Osteoblast (primary cell): ENCODE measurements at regions not wholly inside any gene's neighbourhood (a gene's known extent, or its start where the extent isn't known, plus 50 kb on each side); places are given as distances from the start of the nearest gene placed in this dataset.
A peak's percentile ranks its signal among the peaks of the same experiment; 100 is the strongest.

Experiments used
- DNase-seq: peaks from one replicate; pipeline ENCODE4 v3.0.0; 2011; ENCODE audit warnings: low spot score, mixed read lengths; ENCODE audit not compliant: insufficient read length; ENCODE audit errors: missing footprints
- H2AFZ ChIP-seq: 2 replicates; pipeline ENCODE4 v1.6.0; 2011; ENCODE audit warnings: mild to moderate bottlenecking, low read length
- H3K27ac ChIP-seq: 2 replicates; pipeline ENCODE4 v1.5.1; 2011; ENCODE audit warnings: mild to moderate bottlenecking, low read depth, low read length, moderate library complexity
- H3K27me3 ChIP-seq: 2 replicates; pipeline ENCODE4 v1.6.0; 2012; ENCODE audit warnings: mild to moderate bottlenecking, control low read depth, inconsistent platforms, low read length, moderate library complexity; ENCODE audit not compliant: insufficient read depth
- H3K36me3 ChIP-seq: 2 replicates; pipeline ENCODE4 v1.5.1; 2011; ENCODE audit warnings: mild to moderate bottlenecking, low read length, control low read depth, moderate library complexity; ENCODE audit not compliant: insufficient read depth
- H3K4me1 ChIP-seq: 2 replicates; pipeline ENCODE4 v1.5.1; 2011; ENCODE audit warnings: mild to moderate bottlenecking, low read length, control low read depth, moderate library complexity; ENCODE audit not compliant: insufficient read depth
- H3K4me2 ChIP-seq: 2 replicates; pipeline ENCODE4 v1.6.0; 2011; ENCODE audit warnings: mild to moderate bottlenecking, low read length; ENCODE audit not compliant: insufficient read depth
- H3K4me3 ChIP-seq: fragments of 200-600 bp; sonication (generic); 3 replicates; pipeline ENCODE4 v1.5.1; 2012; ENCODE audit warnings: mild to moderate bottlenecking, low read length, inconsistent platforms; ENCODE audit not compliant: insufficient read depth
- H3K79me2 ChIP-seq: 2 replicates; pipeline ENCODE4 v1.6.0; 2012; ENCODE audit warnings: mild to moderate bottlenecking, low read length, control low read depth, inconsistent platforms; ENCODE audit not compliant: insufficient read depth
- H3K9me3 ChIP-seq: 2 replicates; pipeline ENCODE4 v1.5.1; 2011; ENCODE audit warnings: low read depth, low read length, control low read depth
- H4K20me1 ChIP-seq: 2 replicates; pipeline ENCODE4 v1.6.0; 2012; ENCODE audit warnings: mild to moderate bottlenecking, low read length, control low read depth; ENCODE audit not compliant: insufficient read depth
- TF ChIP-seq, protein P1 (sequence below): IDR thresholded peaks from 2 replicates; pipeline ENCODE4 v1.5.1; 2011; ENCODE audit warnings: mild to moderate bottlenecking, low read depth, low read length, moderate library complexity; ENCODE audit errors: extremely low read depth

DNA sequence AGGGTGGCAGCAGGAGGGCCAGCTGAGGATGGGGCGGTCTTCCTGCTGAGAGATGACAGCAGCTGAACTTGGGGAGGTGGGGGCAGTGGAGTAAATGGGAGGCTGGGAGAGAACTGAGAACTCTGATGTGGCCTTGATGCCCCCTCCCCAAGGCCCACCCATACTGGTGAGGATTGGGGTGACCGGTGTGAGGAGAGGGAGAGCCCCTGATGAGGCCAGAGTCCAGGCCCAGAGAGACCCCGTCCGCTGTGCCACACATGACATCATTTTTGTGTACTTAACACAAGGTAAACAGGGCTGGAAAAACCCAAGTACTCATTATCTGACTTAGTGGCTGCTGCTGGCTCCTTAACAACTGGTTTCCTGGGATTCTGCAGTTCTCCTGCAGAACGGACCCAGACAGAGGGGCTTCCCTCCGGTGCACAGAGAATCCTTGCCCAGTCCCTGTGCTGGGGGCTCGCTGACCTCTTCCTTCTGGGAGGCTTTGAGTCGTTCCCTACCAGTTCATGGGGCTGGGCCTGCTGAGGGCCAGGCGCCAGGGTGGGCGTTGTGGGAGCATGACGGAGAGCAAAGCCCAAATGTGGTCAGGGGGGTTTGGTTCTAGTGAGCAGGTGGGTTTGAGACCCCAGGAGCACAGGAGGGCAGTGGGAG, 207.6 kb downstream of the RAB11FIP4 start:
- no peak overlapping the region for H3K4me2 ChIP-seq
- H3K27ac ChIP-seq, result peak overlapping the region; percentile 37

DNA sequence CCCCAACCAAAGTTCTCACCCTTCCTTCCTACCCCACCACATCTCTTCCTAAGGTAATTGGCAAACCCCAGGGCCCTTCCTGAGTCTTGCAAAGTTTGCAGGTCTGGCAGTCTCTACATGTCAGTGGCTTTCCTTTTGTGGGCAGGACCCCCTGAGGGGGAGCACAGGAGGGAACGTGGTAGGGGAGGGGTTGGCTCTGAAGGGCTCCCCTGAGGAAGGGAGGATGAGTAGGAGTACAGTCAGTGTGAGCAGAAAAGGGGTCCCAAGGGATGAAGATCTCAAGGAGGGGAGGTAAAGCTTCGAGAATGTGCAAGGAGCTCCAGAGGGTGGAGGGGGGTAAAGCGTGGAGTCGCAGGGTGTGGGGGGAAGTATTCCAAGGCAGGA, 206.9 kb downstream of the RAB11FIP4 start:
- Histone ChIP-seq H3K27me3 (no peaks in the 10 kb centered on the region), H3K79me2 (peaks cover 25% of the 10 kb centered on the region), H2AFZ (no peak overlapping the region), H3K27ac (peak overlapping the region; percentile 56), H3K4me1 (peaks cover 60% of the 10 kb centered on the region), H4K20me1 (no peaks in the 10 kb centered on the region), H3K36me3 (peaks cover 42% of the 10 kb centered on the region), H3K4me3 (no peak overlapping the region), H3K4me2 (no peak overlapping the region), H3K9me3 (no peaks in the 10 kb centered on the region)
- TF ChIP-seq, protein P1, sequence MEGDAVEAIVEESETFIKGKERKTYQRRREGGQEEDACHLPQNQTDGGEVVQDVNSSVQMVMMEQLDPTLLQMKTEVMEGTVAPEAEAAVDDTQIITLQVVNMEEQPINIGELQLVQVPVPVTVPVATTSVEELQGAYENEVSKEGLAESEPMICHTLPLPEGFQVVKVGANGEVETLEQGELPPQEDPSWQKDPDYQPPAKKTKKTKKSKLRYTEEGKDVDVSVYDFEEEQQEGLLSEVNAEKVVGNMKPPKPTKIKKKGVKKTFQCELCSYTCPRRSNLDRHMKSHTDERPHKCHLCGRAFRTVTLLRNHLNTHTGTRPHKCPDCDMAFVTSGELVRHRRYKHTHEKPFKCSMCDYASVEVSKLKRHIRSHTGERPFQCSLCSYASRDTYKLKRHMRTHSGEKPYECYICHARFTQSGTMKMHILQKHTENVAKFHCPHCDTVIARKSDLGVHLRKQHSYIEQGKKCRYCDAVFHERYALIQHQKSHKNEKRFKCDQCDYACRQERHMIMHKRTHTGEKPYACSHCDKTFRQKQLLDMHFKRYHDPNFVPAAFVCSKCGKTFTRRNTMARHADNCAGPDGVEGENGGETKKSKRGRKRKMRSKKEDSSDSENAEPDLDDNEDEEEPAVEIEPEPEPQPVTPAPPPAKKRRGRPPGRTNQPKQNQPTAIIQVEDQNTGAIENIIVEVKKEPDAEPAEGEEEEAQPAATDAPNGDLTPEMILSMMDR, result no peak
- DNase-seq, result peak; percentile 76

More for the DNA sequence above, 207.6 kb downstream of the RAB11FIP4 start:
- peak; percentile 67 for DNase-seq
- Histone ChIP-seq H3K4me3 (no peak overlapping the region), H3K36me3 (peaks cover 38% of the 10 kb centered on the region), H3K79me2 (peaks cover 24% of the 10 kb centered on the region), H2AFZ (no peak overlapping the region), H3K4me1 (peaks cover 54% of the 10 kb centered on the region), H3K9me3 (no peaks in the 10 kb centered on the region), H4K20me1 (no peaks in the 10 kb centered on the region), H3K27me3 (no peaks in the 10 kb centered on the region)
- TF ChIP-seq, protein P1, result no peak

DNA sequence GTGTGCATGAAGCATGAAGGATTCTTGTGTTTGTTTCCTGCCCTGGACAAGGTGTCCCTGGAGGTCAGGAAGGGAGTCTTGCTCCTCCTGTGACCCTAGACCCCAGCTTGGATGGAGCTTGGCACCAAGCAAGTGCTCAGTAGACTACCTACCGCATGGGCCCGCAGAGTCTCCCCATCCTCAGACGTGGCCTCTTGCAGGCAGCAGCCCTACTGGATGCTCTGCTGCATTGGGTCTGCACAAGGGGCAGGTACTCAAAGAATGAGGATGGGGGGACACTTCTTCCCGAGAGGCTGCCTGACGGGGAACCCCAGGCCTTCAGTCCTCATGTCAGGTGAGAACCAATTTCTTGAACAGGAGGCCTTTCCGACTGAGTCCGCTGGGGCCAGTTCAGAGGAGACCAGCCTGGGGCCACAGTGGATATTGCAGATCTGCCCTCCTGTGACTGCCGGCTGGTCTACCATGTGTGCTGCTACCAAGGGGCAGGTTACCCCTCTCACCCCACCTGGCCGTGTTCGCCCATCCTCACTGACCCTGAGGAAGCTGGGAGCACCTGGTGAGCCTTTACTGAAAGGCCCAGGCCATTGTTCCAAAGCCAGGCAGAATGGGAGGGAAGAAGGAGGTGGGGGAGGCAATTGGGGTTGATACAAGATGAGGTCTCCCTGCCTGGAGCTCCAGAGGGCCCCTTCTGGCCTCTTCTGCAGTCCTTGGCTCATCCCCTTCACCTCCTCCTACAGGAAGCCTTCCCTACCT, 206.3 kb downstream of the RAB11FIP4 start:
- Histone ChIP-seq H2AFZ (no peak overlapping the region), H3K27me3 (no peaks in the 10 kb centered on the region), H3K4me3 (no peak overlapping the region), H3K4me1 (peaks cover 66% of the 10 kb centered on the region), H3K9me3 (no peaks in the 10 kb centered on the region), H4K20me1 (no peaks in the 10 kb centered on the region), H3K79me2 (peaks cover 22% of the 10 kb centered on the region), H3K27ac (peak overlapping the region; percentile 83), H3K4me2 (no peak overlapping the region), H3K36me3 (peaks cover 47% of the 10 kb centered on the region)
- peak; percentile 14 for DNase-seq
- TF ChIP-seq, protein P1, result no peak
